ENCODE measurements at regions not wholly inside any gene's neighbourhood (a gene's known extent, or its start where the extent isn't known, plus 50 kb on each side); places are given as distances from the start of the nearest gene placed in this dataset.

- Histone ChIP-seq H3K27me3 (ENCODE audit: control insufficient read depth in 2 of 2, insufficient read depth in 2 of 2, low read length in 2 of 2) (no peaks in the 10 kb centered on the region), H2AFZ (ENCODE audit: low read depth, low read length) (no peak overlapping the region), H4K20me1 (replicated peaks; ENCODE audit: control insufficient read depth, insufficient read depth, low read length) (no peaks in the 10 kb centered on the region), H3K36me3 (ENCODE audit: control insufficient read depth, insufficient read depth, low read length) (no peaks in the 10 kb centered on the region), H3K9ac (ENCODE audit: insufficient read depth in 1 of 2, low read depth in 2 of 2, low read length in 2 of 2) (no peak overlapping the region), H3K9me3 (replicated peaks; ENCODE audit: control insufficient read depth, insufficient read depth, low read depth, low read length) (no peaks in the 10 kb centered on the region; the same call in 1 of the 2 replicates), H3K4me2 (ENCODE audit: insufficient read depth, low read length) (no peak overlapping the region), H3K79me2 (ENCODE audit: control insufficient read depth, insufficient read depth, low read length) (no peaks in the 10 kb centered on the region), H3K9me1 (ENCODE audit: control insufficient read depth, insufficient read depth, low read length) (no peaks in the 10 kb centered on the region), H3K27ac (ENCODE audit: extremely low read depth, low read depth, low read length) (no peak overlapping the region), H3K4me1 (replicated peaks in 1 of 2; ENCODE audit: control insufficient read depth in 2 of 2, insufficient read depth in 2 of 2, low read length in 2 of 2) (peaks cover 11 to 24% of the 10 kb centered on the region in 2 experiments; a peak in 4 of 5 replicates), H3K4me3 (no peak overlapping the region)
- CTCF ChIA-PET (ENCODE audit: low intra/inter-chr PET ratio) = no interaction called here
- POLR2A ChIA-PET = no interaction called here
- FAIRE-seq = no peak
- no peak for DNase-seq (ENCODE audit: extremely low read depth in 1 of 4, low spot score in 3 of 4)
- intact Hi-C loops (cut with micrococcal nuclease) (no loop called here), in situ Hi-C loops (cut with MboI) (no loop called here)
- no TSS peak for BruUV-seq (replicated peaks)
- WGBS (ENCODE audit: insufficient coverage, low coverage, missing lambda C conversion rate) = 75% methylated on average over 3 of the region's 3 CpGs
- no peak for ATAC-seq
- TF ChIP-seq ZBTB2 (IDR thresholded peaks at IDR 0.05) = no peak
- no peak for TF ChIP-seq REST (IDR thresholded peaks at IDR 0.05; ENCODE audit: borderline replicate concordance)
- no peak for TF ChIP-seq REST (CRISPR knock-in tag; IDR thresholded peaks at IDR 0.05; ENCODE audit: low read depth)
- no peak for TF ChIP-seq ETV5 (CRISPR knock-in tag; IDR thresholded peaks at IDR 0.05; ENCODE audit: low read depth)
- no peak for TF ChIP-seq ETV1 (tag; conservative IDR thresholded peaks at IDR 0.05; ENCODE audit: low read depth)
- no peak for TF ChIP-seq CBX1 (IDR thresholded peaks at IDR 0.05; ENCODE audit: low read depth)
- TF ChIP-seq PATZ1 (CRISPR knock-in tag; IDR thresholded peaks at IDR 0.05; ENCODE audit: borderline replicate concordance) = no peak
- TF ChIP-seq ZNF79 (CRISPR knock-in tag; IDR thresholded peaks at IDR 0.05; ENCODE audit: low read depth) = no peak
- TF ChIP-seq ETS2 (tag; IDR thresholded peaks at IDR 0.05; ENCODE audit: borderline replicate concordance, poor library complexity, severe bottlenecking) = no peak
- TF ChIP-seq CEBPB (tag; IDR thresholded peaks at IDR 0.05) = no peak
- TF ChIP-seq MXI1 (IDR thresholded peaks at IDR 0.05; ENCODE audit: low read depth, low read length) = no peak
These were observed 89.6 kb downstream of the RASSF10 start for GRCh38 chr11:13098616-13099289.
